HG03342 (cell line): ENCODE measurements at regions not wholly inside any gene's neighbourhood (a gene's known extent, or its start where the extent isn't known, plus 50 kb on each side); places are given as distances from the start of the nearest gene placed in this dataset.

Experiments
- ATAC-seq: cut with Tn5 transposase; IDR thresholded peaks from one replicate; pipeline ENCODE4 v1.9.1; 2021; ENCODE audit warnings: mild to moderate bottlenecking, moderate library complexity; ENCODE audit not compliant: unreplicated experiment

GRCh38 chr6:44603044-44603686, 215.7 kb downstream of the CDC5L start:
- ATAC-seq, result no peak

- no peak for ATAC-seq
These were observed 219.0 kb downstream of the CDC5L start for GRCh38 chr6:44606504-44606903.

- no peak for ATAC-seq
These were observed 219.5 kb downstream of the CDC5L start for GRCh38 chr6:44606976-44607375.

- ATAC-seq, result no peak
These were observed 220.7 kb downstream of the CDC5L start for GRCh38 chr6:44608175-44608574.

GRCh38 chr6:44609051-44609612, 221.6 kb downstream of the CDC5L start:
- ATAC-seq, result no peak

- no peak for ATAC-seq
These were observed 226.9 kb downstream of the CDC5L start for GRCh38 chr6:44614396-44614795.

GRCh38 chr6:44615621-44616020, 228.1 kb downstream of the CDC5L start:
- ATAC-seq, result no peak

GRCh38 chr6:44617416-44617815, 229.9 kb downstream of the CDC5L start:
- no peak for ATAC-seq

GRCh38 chr6:44618371-44618770, 230.9 kb downstream of the CDC5L start:
- ATAC-seq, result no peak

- no peak for ATAC-seq
These were observed 233.4 kb downstream of the CDC5L start for GRCh38 chr6:44620922-44621321.

- no peak for ATAC-seq
These were observed 234.3 kb downstream of the CDC5L start for GRCh38 chr6:44621846-44622245.

- ATAC-seq, result no peak
These were observed 235.0 kb downstream of the CDC5L start for GRCh38 chr6:44622555-44622954.

- no peak for ATAC-seq
These were observed 235.4 kb downstream of the CDC5L start for GRCh38 chr6:44622956-44623355.

- ATAC-seq, result no peak
These were observed 236.7 kb downstream of the CDC5L start for GRCh38 chr6:44624226-44624625.

- ATAC-seq, result no peak
These were observed 237.5 kb downstream of the CDC5L start for GRCh38 chr6:44624936-44625573.

- no peak for ATAC-seq
These were observed 238.5 kb downstream of the CDC5L start for GRCh38 chr6:44625996-44626395.

- no peak for ATAC-seq
These were observed 239.1 kb downstream of the CDC5L start for GRCh38 chr6:44626616-44627015.

- no peak for ATAC-seq
These were observed 239.8 kb downstream of the CDC5L start for GRCh38 chr6:44627091-44627882.

GRCh38 chr6:44627883-44628271, 240.4 kb downstream of the CDC5L start:
- ATAC-seq, result no peak

- no peak for ATAC-seq
These were observed 240.8 kb downstream of the CDC5L start for GRCh38 chr6:44628347-44628746.

GRCh38 chr6:44629636-44630035, 242.1 kb downstream of the CDC5L start:
- ATAC-seq, result no peak
